AG04449 (cell line): ENCODE measurements at regions not wholly inside any gene's neighbourhood (a gene's known extent, or its start where the extent isn't known, plus 50 kb on each side); places are given as distances from the start of the nearest gene placed in this dataset.

ENCODE experiments used
- CTCF ChIA-PET: fragments of 350-600 bp; formaldehyde crosslinking; extraction: SDS; loops from one replicate; lab custom pipeline; 2021; ENCODE audit warnings: antibody characterized with exemption; lab: Yijun Ruan, JAX
- POLR2A ChIA-PET: fragments of 400-600, 350-600 bp; formaldehyde crosslinking; extraction: SDS; loops from one replicate; lab custom pipeline; 2020; ENCODE audit warnings: antibody characterized with exemption, inconsistent platforms; lab: Yijun Ruan, JAX
- DNase-seq: peaks from one replicate; pipeline ENCODE4 v3.0.0-alpha.2; 2010; ENCODE audit warnings: low read depth, low spot score
- H3K4me3 ChIP-seq: 2 replicates; pipeline ENCODE4 v1.5.1; 2011; ENCODE audit warnings: low read depth, mild to moderate bottlenecking, control low read depth, low read length
- CTCF ChIP-seq: IDR thresholded peaks from one replicate; pipeline ENCODE4 v1.5.1; 2011; ENCODE audit warnings: mild to moderate bottlenecking, moderate library complexity, low read length, control low read depth, inconsistent platforms; ENCODE audit not compliant: insufficient read depth; ENCODE audit errors: missing control alignments

GRCh38 chr12:58148976-58149375 is 207.6 kb downstream of the ATP23 start:
- POLR2A ChIA-PET = no interaction called here
- CTCF ChIA-PET = no interaction called here
- H3K4me3 ChIP-seq = no peak overlapping the region
- DNase-seq = no peak
- TF ChIP-seq CTCF = no peak

- TF ChIP-seq CTCF = no peak
- no peak overlapping the region for H3K4me3 ChIP-seq
- POLR2A ChIA-PET = no interaction called here
- no peak for DNase-seq
- CTCF ChIA-PET = no interaction called here
Observed at GRCh38 chr12:58154359-58154758, 213.0 kb downstream of the ATP23 start.

- ChIA-PET POLR2A (no interaction called here), CTCF (no interaction called here)
- no peak for TF ChIP-seq CTCF
- no peak overlapping the region for H3K4me3 ChIP-seq
- no peak for DNase-seq
Observed at GRCh38 chr12:58156697-58157096, 215.3 kb downstream of the ATP23 start.

GRCh38 chr12:58159941-58160340 is 218.6 kb downstream of the ATP23 start:
- ChIA-PET CTCF (no interaction called here), POLR2A (no interaction called here)
- DNase-seq = no peak
- H3K4me3 ChIP-seq = no peak overlapping the region
- TF ChIP-seq CTCF = no peak

GRCh38 chr12:58161773-58162172 is 220.4 kb downstream of the ATP23 start:
- DNase-seq = no peak
- TF ChIP-seq CTCF = no peak
- POLR2A ChIA-PET = no interaction called here
- no peak overlapping the region for H3K4me3 ChIP-seq
- CTCF ChIA-PET = no interaction called here

GRCh38 chr12:58163021-58163420 is 221.7 kb downstream of the ATP23 start:
- TF ChIP-seq CTCF = no peak
- CTCF ChIA-PET = no interaction called here
- H3K4me3 ChIP-seq = no peak overlapping the region
- no peak for DNase-seq
- POLR2A ChIA-PET = no interaction called here
